Sigmoid colon (tissue), 4 donors: ENCODE measurements at regions not wholly inside any gene's neighbourhood (a gene's known extent, or its start where the extent isn't known, plus 50 kb on each side); places are given as distances from the start of the nearest gene placed in this dataset.

Experiments
- EP300 ChIP-seq, 4 donors: sonication (generic); formaldehyde crosslinking; IDR thresholded peaks; one replicate each; pipeline ENCODE4 v1.6.1; 2017; ENCODE audit warnings: antibody characterized with exemption in 4 of 4
- POLR2A ChIP-seq, 2 donors: fragments of 450-650 bp; IDR thresholded peaks; one replicate each; pipeline ENCODE4 v1.6.1; 2016; ENCODE audit warnings: antibody characterized with exemption in 2 of 2, mild to moderate bottlenecking in 2 of 2, moderate library complexity in 2 of 2
- POLR2AphosphoS5 ChIP-seq, 4 donors: sonication (generic); formaldehyde crosslinking; IDR thresholded peaks; one replicate each; pipeline ENCODE4 v1.6.1; 2017; ENCODE audit warnings: antibody characterized with exemption in 4 of 4
- TF ChIP-seq, protein P1 (sequence below), 4 experiments: fragments of 450-650 bp in 3 of 4; fragments of 200-600 bp in 1 of 4; IDR thresholded peaks; one replicate each; pipeline ENCODE4 v1.5.1; 2016 to 2019; ENCODE audit warnings: antibody characterized with exemption in 4 of 4, mild to moderate bottlenecking in 3 of 4, moderate library complexity in 2 of 4

DNA sequence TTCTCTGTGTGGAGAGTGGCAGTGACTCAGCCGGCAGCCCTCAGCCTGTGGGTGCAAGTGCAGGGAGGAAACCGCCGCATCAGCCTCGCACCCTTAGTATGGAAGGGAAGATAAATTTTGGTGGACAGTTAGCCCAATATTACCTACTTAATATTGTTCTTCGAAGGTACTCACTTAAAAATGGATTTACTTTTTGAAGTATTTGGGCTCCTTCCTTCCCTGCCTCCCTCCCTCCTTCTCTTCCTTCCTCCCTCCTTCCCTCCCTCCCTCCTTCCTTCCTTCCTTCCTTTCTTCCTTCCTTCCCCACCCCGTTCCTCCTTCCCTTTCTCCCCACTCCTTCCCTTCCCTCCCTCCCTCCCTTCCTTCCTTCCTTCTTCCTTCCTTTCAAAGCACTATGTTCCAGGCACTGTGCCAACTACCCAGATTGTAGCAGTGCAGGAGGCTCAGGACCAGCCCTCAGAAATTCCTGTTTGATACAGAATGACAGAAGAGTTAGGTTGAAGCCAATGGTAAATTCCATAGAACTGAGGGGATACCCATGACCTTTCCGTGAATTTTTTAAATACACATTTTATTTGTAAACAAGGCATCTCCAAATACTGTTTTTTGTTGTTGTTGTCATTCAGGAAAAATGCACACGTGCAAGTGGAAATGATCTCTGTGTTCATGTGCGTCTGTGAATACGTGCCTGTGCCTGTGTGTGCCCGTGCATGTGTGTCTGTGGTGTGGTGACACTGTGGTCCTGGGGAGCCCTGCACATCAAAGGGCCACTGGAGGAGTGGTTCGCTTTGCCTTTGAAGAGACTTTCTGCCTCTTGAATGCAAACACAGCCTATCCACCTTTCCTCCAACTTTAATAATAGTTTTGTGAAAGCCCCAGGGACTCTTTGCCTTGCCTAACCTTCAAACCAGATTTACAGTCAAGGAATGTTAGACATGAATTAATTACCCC is 141.7 kb downstream of the EDN3 start:
- TF ChIP-seq, protein P1, sequence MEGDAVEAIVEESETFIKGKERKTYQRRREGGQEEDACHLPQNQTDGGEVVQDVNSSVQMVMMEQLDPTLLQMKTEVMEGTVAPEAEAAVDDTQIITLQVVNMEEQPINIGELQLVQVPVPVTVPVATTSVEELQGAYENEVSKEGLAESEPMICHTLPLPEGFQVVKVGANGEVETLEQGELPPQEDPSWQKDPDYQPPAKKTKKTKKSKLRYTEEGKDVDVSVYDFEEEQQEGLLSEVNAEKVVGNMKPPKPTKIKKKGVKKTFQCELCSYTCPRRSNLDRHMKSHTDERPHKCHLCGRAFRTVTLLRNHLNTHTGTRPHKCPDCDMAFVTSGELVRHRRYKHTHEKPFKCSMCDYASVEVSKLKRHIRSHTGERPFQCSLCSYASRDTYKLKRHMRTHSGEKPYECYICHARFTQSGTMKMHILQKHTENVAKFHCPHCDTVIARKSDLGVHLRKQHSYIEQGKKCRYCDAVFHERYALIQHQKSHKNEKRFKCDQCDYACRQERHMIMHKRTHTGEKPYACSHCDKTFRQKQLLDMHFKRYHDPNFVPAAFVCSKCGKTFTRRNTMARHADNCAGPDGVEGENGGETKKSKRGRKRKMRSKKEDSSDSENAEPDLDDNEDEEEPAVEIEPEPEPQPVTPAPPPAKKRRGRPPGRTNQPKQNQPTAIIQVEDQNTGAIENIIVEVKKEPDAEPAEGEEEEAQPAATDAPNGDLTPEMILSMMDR (IDR thresholded peaks at IDR 0.05) = no peak
- TF ChIP-seq POLR2A (IDR thresholded peaks at IDR 0.05) (no peak), POLR2AphosphoS5 (IDR thresholded peaks at IDR 0.05) (no peak), EP300 (IDR thresholded peaks at IDR 0.05) (no peak)
